ENCODE measurements at regions not wholly inside any gene's neighbourhood (a gene's known extent, or its start where the extent isn't known, plus 50 kb on each side); places are given as distances from the start of the nearest gene placed in this dataset.

DNA sequence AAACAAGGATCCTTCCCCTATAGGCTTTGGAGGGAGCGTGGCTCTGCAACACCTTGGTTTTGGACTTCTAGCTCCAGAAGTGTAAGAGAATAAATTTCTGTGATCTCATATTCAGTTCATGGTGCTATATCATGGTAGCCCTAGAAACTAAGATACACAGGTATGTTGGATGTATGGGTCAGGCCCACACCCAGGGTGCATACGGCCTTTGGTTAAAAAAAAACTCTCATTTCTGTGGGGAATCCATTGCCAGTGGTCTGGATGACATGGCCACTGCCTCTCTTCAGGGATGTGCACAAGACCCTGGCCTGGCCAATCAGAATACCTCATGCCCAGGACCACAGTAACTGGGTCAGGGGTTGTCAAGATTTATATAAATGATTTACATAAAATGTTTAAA is 56.8 kb upstream of the CD34 start:
- Histone ChIP-seq H3K27me3 (no peaks in the 10 kb centered on the region), H3K9me3 (no peaks in the 10 kb centered on the region), H3K4me1 (peaks cover 18 to 40% (median 35%) of the 10 kb centered on the region in 4 donors), H3K27ac (no peak overlapping the region), H3K4me3 (no peak overlapping the region), H3K36me3 (no peaks in the 10 kb centered on the region)
- DNase-seq = no peak
- intact Hi-C loops (cut with DNase I; ENCODE audit: low total_unique reads) = no loop called here
- 84 to 97% (median 95%) methylated on average over 2 of the region's 2 CpGs for WGBS, 5 donors
- TF ChIP-seq POLR2AphosphoS5 (IDR thresholded peaks at IDR 0.05) = no peak
- no peak for TF ChIP-seq POLR2A (IDR thresholded peaks at IDR 0.05)
- TF ChIP-seq, protein P1, sequence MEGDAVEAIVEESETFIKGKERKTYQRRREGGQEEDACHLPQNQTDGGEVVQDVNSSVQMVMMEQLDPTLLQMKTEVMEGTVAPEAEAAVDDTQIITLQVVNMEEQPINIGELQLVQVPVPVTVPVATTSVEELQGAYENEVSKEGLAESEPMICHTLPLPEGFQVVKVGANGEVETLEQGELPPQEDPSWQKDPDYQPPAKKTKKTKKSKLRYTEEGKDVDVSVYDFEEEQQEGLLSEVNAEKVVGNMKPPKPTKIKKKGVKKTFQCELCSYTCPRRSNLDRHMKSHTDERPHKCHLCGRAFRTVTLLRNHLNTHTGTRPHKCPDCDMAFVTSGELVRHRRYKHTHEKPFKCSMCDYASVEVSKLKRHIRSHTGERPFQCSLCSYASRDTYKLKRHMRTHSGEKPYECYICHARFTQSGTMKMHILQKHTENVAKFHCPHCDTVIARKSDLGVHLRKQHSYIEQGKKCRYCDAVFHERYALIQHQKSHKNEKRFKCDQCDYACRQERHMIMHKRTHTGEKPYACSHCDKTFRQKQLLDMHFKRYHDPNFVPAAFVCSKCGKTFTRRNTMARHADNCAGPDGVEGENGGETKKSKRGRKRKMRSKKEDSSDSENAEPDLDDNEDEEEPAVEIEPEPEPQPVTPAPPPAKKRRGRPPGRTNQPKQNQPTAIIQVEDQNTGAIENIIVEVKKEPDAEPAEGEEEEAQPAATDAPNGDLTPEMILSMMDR (IDR thresholded peaks at IDR 0.05) = no peak
- no peak for TF ChIP-seq EP300 (IDR thresholded peaks at IDR 0.05)

DNA sequence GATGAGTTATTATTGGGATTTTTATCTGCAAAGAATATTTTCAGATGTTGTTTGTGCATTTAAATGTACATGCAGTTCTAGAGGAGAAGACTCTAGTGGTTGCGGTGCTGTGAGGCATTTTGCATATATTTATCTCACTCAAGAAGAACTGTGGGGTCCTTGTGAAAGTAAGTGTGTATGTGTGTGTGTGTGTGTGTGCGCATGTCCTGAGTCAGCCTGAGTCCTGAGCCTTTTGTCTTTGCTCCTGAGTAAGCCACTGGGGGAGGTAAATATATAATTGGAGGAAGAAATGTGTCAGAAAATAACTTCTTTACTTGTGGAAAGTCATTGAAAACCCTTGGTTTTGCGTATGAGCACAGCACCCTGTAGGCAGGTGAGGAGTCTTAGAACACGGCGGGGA is 55.6 kb upstream of the CD34 start:
- Histone ChIP-seq H3K36me3 (no peaks in the 10 kb centered on the region), H3K27ac (no peak overlapping the region), H3K4me3 (no peak overlapping the region), H3K27me3 (no peaks in the 10 kb centered on the region), H3K4me1 (peaks cover 25 to 52% (median 44%) of the 10 kb centered on the region in 4 donors), H3K9me3 (no peaks in the 10 kb centered on the region)
- intact Hi-C loops (cut with DNase I; ENCODE audit: low total_unique reads) = no loop called here
- DNase-seq = no peak
- no peak for TF ChIP-seq POLR2A (IDR thresholded peaks at IDR 0.05)
- 85 to 94% (median 92%) methylated on average over 5 of the region's 5 CpGs for WGBS, 5 donors

GRCh38 chr1:207965392-207966387 is 54.8 kb upstream of the CD34 start:
- Histone ChIP-seq H3K36me3 (no peaks in the 10 kb centered on the region), H3K27ac (peak overlapping the region in 2 of 5 donors; percentile 93 to 94), H3K4me3 (no peak overlapping the region), H3K4me1 (peaks cover 25 to 57% (median 49%) of the 10 kb centered on the region in 4 donors), H3K27me3 (no peaks in the 10 kb centered on the region), H3K9me3 (no peaks in the 10 kb centered on the region)
- intact Hi-C loops (cut with DNase I; ENCODE audit: low total_unique reads) = no loop called here
- DNase-seq = no peak
- TF ChIP-seq EP300 (IDR thresholded peaks at IDR 0.05) = no peak
- TF ChIP-seq, protein P1 (IDR thresholded peaks at IDR 0.05) = no peak
- TF ChIP-seq POLR2A (IDR thresholded peaks at IDR 0.05) = no peak
- no peak for TF ChIP-seq POLR2AphosphoS5 (IDR thresholded peaks at IDR 0.05)
- 78 to 89% (median 84%) methylated on average over 9 of the region's 9 CpGs for WGBS, 5 donors

GRCh38 chr1:207964195-207964966 is 53.5 kb upstream of the CD34 start:
- Histone ChIP-seq H3K36me3 (no peaks in the 10 kb centered on the region), H3K4me1 (peaks cover 29 to 65% (median 51%) of the 10 kb centered on the region in 4 donors), H3K27me3 (peaks cover 0 to 3% (median 0%) of the 10 kb centered on the region in 3 donors), H3K4me3 (peak overlapping the region; percentile 47 to 62 (median 55)), H3K27ac (peak overlapping the region; percentile 89 to 98 (median 94)), H3K9me3 (no peaks in the 10 kb centered on the region)
- 38 to 53% (median 43%) methylated on average over 25 of the region's 25 CpGs for WGBS, 5 donors
- intact Hi-C loops (cut with DNase I; ENCODE audit: low total_unique reads) = no loop called here
- TF ChIP-seq, protein P1 (IDR thresholded peaks at IDR 0.05) = no peak
- no peak for TF ChIP-seq POLR2A (IDR thresholded peaks at IDR 0.05)
- no peak for TF ChIP-seq EP300 (IDR thresholded peaks at IDR 0.05)
- no peak for TF ChIP-seq POLR2AphosphoS5 (IDR thresholded peaks at IDR 0.05)
- no peak for DNase-seq

Data from stomach (tissue), 8 donors.